KMS-11 (cell line): ENCODE measurements at regions not wholly inside any gene's neighbourhood (a gene's known extent, or its start where the extent isn't known, plus 50 kb on each side); places are given as distances from the start of the nearest gene placed in this dataset.

Source experiments
- H2AFZ ChIP-seq: fragments of 200-600 bp; sonication (generic); 2 replicates; pipeline ENCODE4 v1.6.1; 2016; ENCODE audit warnings: antibody characterized with exemption, mixed run types, low read depth
- H3K27ac ChIP-seq: fragments of 200-600 bp; sonication (generic); 2 replicates; pipeline ENCODE4 v1.6.1; 2016; ENCODE audit warnings: mild to moderate bottlenecking, mixed run types
- H3K27me3 ChIP-seq: fragments of 200-600 bp; sonication (generic); 2 replicates; pipeline ENCODE4 v1.6.1; 2017; ENCODE audit warnings: mild to moderate bottlenecking, low read depth, mixed run types, moderate library complexity; ENCODE audit not compliant: insufficient read depth
- H3K36me3 ChIP-seq: fragments of 200-600 bp; sonication (generic); 2 replicates; pipeline ENCODE4 v1.6.1; 2017; ENCODE audit warnings: mild to moderate bottlenecking, mixed run types; ENCODE audit not compliant: insufficient read depth
- H3K4me1 ChIP-seq: fragments of 200-600 bp; sonication (generic); 2 replicates; pipeline ENCODE4 v1.6.1; 2016; ENCODE audit warnings: mild to moderate bottlenecking, low read depth, mixed run types; ENCODE audit not compliant: poor library complexity, severe bottlenecking
- H3K4me2 ChIP-seq: fragments of 200-600 bp; sonication (generic); 2 replicates; pipeline ENCODE4 v1.7.0; 2016; ENCODE audit warnings: mild to moderate bottlenecking, mixed run types
- H3K4me3 ChIP-seq: fragments of 200-600 bp; sonication (generic); IDR thresholded peaks from 2 replicates; pipeline ENCODE4 v1.6.1; 2017; ENCODE audit warnings: low read depth, low read length, mixed read lengths; ENCODE audit not compliant: insufficient read depth
- H3K79me2 ChIP-seq: fragments of 200-600 bp; sonication (generic); 2 replicates; pipeline ENCODE4 v1.6.1; 2016; ENCODE audit warnings: low read depth, mixed run types; ENCODE audit not compliant: insufficient read depth
- H3K9ac ChIP-seq: fragments of 200-600 bp; sonication (generic); 2 replicates; pipeline ENCODE4 v1.6.1; 2016; ENCODE audit warnings: mild to moderate bottlenecking, mixed run types
- H4K20me1 ChIP-seq: fragments of 200-600 bp; sonication (generic); 2 replicates; pipeline ENCODE4 v1.6.1; 2016; ENCODE audit warnings: mild to moderate bottlenecking, mixed run types; ENCODE audit not compliant: insufficient read depth
- TF ChIP-seq, protein P1 (sequence below): fragments of 200-600 bp; sonication (generic); conservative IDR thresholded peaks from 2 replicates; pipeline ENCODE4 v1.6.1; 2017; ENCODE audit warnings: low read depth, mild to moderate bottlenecking, antibody characterized with exemption, low read length, moderate library complexity, mixed read lengths

DNA sequence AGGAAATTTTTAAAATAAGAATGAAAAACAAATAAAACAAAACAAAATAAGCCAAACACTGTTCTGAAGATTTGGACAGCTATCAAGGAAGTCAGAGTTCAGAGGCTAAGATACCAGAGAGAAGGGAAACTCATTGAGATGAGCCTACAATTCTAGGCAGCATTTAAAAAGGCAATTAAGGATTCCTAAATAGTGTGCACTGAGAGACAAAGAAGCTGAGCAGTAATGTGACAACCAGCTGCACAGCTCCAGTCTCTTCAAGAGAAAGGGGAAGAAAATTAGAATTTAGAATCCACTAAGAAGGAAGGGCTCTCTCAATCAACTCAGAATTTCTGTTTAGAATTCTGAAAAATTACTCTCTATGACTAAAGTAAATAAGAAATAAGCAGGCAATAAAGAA is 246.7 kb upstream of the COX7C start:
- Histone ChIP-seq H3K79me2 (no peaks in the 10 kb centered on the region), H2AFZ (no peak overlapping the region), H3K27me3 (no peaks in the 10 kb centered on the region), H3K9ac (no peak overlapping the region), H3K27ac (no peak overlapping the region), H3K4me3 (no peak overlapping the region), H3K4me2 (no peak overlapping the region), H3K4me1 (no peaks in the 10 kb centered on the region), H4K20me1 (no peaks in the 10 kb centered on the region), H3K36me3 (no peaks in the 10 kb centered on the region)
- TF ChIP-seq, protein P1, sequence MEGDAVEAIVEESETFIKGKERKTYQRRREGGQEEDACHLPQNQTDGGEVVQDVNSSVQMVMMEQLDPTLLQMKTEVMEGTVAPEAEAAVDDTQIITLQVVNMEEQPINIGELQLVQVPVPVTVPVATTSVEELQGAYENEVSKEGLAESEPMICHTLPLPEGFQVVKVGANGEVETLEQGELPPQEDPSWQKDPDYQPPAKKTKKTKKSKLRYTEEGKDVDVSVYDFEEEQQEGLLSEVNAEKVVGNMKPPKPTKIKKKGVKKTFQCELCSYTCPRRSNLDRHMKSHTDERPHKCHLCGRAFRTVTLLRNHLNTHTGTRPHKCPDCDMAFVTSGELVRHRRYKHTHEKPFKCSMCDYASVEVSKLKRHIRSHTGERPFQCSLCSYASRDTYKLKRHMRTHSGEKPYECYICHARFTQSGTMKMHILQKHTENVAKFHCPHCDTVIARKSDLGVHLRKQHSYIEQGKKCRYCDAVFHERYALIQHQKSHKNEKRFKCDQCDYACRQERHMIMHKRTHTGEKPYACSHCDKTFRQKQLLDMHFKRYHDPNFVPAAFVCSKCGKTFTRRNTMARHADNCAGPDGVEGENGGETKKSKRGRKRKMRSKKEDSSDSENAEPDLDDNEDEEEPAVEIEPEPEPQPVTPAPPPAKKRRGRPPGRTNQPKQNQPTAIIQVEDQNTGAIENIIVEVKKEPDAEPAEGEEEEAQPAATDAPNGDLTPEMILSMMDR: no peak

DNA sequence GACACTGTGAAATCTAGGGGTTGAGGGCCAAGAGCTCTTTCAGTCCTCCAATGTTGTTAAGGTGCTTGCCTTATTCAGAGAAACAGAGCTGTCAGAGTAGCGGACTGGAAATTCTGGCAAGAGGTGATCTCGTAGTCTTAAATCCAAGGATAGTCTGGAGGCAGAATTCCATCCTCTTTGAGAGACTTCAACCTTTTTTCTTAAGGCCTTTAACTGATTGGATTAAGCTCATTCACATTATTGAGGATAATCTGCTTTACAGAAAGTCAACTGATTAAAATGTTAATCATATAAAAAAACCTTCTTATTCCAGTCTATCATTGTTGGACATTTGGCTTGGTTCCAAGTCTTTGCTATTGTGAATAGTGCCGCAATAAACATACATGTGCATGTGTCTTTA is 243.1 kb upstream of the COX7C start:
- TF ChIP-seq, protein P1: no peak
- H3K79me2 ChIP-seq: no peaks in the 10 kb centered on the region
- H4K20me1 ChIP-seq: no peaks in the 10 kb centered on the region
- no peak overlapping the region for H3K27ac ChIP-seq
- no peak overlapping the region for H3K4me3 ChIP-seq
- no peak overlapping the region for H3K9ac ChIP-seq
- H3K27me3 ChIP-seq: no peaks in the 10 kb centered on the region
- H2AFZ ChIP-seq: no peak overlapping the region
- no peak overlapping the region for H3K4me2 ChIP-seq
- no peaks in the 10 kb centered on the region for H3K36me3 ChIP-seq
- H3K4me1 ChIP-seq: no peaks in the 10 kb centered on the region

DNA sequence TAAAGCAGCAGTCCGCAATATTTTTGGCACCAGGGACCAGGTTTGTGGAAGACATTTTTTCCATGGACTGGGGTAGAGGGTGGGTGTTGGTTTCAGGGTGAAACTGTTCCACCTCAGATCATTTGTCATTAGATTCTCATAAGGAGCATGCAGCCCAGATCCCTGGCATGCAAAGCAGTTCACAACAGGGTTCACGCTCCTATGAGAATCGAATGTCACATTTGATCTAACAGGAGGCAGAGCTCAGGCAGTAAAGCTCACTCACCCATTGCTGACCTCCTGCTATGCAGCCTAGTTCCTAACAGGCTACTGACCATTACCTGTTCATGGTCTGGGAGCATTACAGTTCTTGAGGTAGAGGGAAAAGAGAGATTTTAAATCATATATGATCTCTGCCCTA is 241.5 kb upstream of the COX7C start:
- Histone ChIP-seq H3K36me3 (no peaks in the 10 kb centered on the region), H3K4me1 (no peaks in the 10 kb centered on the region), H4K20me1 (no peaks in the 10 kb centered on the region), H3K4me3 (no peak overlapping the region), H3K4me2 (no peak overlapping the region), H3K27me3 (no peaks in the 10 kb centered on the region), H2AFZ (no peak overlapping the region), H3K9ac (no peak overlapping the region), H3K27ac (no peak overlapping the region), H3K79me2 (no peaks in the 10 kb centered on the region)
- TF ChIP-seq, protein P1: no peak

DNA sequence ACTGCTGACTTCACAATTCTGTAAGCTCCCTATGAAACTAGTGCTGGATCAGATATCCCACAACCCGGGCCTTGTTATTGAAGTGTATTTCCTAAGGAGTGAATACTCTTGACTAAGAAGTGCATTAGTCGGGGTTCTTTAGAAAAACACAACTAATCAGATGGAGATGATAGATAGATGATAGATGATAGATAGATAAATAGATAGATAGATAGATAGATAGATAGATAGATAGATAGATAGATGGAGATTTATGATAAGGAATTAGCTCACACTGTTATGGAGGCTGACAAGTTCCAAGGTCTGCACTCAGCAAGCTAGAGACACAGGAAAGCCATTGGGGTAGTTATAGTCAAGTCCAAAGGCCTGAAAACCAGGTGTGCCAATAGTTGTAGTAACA is 214.6 kb upstream of the COX7C start:
- H3K9ac ChIP-seq: no peak overlapping the region
- TF ChIP-seq, protein P1: no peak
- H3K27ac ChIP-seq: no peak overlapping the region
- H3K27me3 ChIP-seq: no peaks in the 10 kb centered on the region
- H3K4me2 ChIP-seq: no peak overlapping the region
- H3K4me1 ChIP-seq: no peaks in the 10 kb centered on the region
- no peak overlapping the region for H2AFZ ChIP-seq
- no peaks in the 10 kb centered on the region for H3K36me3 ChIP-seq
- no peaks in the 10 kb centered on the region for H3K79me2 ChIP-seq
- H3K4me3 ChIP-seq: no peak overlapping the region
- no peaks in the 10 kb centered on the region for H4K20me1 ChIP-seq

DNA sequence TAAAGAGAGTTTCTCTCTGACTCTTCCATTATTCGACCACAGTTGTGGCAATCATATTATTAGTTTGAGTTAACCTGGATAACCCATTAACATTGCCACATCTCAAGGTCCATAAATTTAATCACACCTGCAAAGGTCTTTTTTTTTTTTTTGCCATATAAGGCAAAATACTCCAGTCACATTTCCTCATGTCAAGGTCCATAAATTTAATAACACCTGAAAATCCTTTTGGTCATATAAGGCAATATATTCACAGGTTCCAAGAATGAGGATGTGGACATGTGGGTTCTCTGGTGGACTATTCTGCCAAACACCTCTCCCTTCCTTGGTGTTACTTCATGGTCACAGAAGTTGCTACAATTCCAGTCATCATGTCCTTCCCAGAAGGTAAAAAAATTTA is 213.5 kb upstream of the COX7C start:
- H3K36me3 ChIP-seq: no peaks in the 10 kb centered on the region
- no peaks in the 10 kb centered on the region for H4K20me1 ChIP-seq
- H2AFZ ChIP-seq: no peak overlapping the region
- H3K4me2 ChIP-seq: no peak overlapping the region
- H3K4me3 ChIP-seq: no peak overlapping the region
- H3K79me2 ChIP-seq: no peaks in the 10 kb centered on the region
- no peak overlapping the region for H3K27ac ChIP-seq
- no peaks in the 10 kb centered on the region for H3K27me3 ChIP-seq
- H3K9ac ChIP-seq: no peak overlapping the region
- TF ChIP-seq, protein P1: no peak
- no peaks in the 10 kb centered on the region for H3K4me1 ChIP-seq
